Activated T-helper 1 cell treated with anti-CD3 and anti-CD28 coated beads, Interleukin-12 subunit alpha, Interleukin-12 subunit beta, Interleukin-2, Interleukin-4 antibody, amounts not matched to agents 30 ng/mL and 10 ng/mL and 1 ng/mL, durations not matched to agents 14 hours and 24 hours and 36 hours (primary cell): ENCODE measurements at regions not wholly inside any gene's neighbourhood (a gene's known extent, or its start where the extent isn't known, plus 50 kb on each side); places are given as distances from the start of the nearest gene placed in this dataset.

Experiments
- DNase-seq: peaks from one replicate; pipeline ENCODE4 v3.0.0; 2021; ENCODE audit warnings: low spot score
- H3K27ac Mint-ChIP-seq: one replicate; pipeline ENCODE4 v1.8.0; 2021; ENCODE audit warnings: mild to moderate bottlenecking, mixed read lengths
- H3K27me3 Mint-ChIP-seq: one replicate; pipeline ENCODE4 v1.8.0; 2022; ENCODE audit warnings: mild to moderate bottlenecking, moderate library complexity, mixed read lengths; ENCODE audit not compliant: insufficient read depth
- H3K36me3 Mint-ChIP-seq: one replicate; pipeline ENCODE4 v1.8.0; 2021; ENCODE audit warnings: low read depth, mixed read lengths
- H3K4me1 Mint-ChIP-seq: one replicate; pipeline ENCODE4 v1.8.0; 2021; ENCODE audit warnings: low read depth, mixed read lengths
- H3K4me3 Mint-ChIP-seq: one replicate; pipeline ENCODE4 v1.8.0; 2021; ENCODE audit warnings: mild to moderate bottlenecking, moderate library complexity, mixed read lengths
- H3K9me3 Mint-ChIP-seq: one replicate; pipeline ENCODE4 v1.8.0; 2021; ENCODE audit warnings: mixed read lengths
- intact Hi-C: fragments of 100-400 bp; cut with micrococcal nuclease; formaldehyde crosslinking; loops from one replicate; pipeline ENCODE4 v1.15.1; 2024

DNA sequence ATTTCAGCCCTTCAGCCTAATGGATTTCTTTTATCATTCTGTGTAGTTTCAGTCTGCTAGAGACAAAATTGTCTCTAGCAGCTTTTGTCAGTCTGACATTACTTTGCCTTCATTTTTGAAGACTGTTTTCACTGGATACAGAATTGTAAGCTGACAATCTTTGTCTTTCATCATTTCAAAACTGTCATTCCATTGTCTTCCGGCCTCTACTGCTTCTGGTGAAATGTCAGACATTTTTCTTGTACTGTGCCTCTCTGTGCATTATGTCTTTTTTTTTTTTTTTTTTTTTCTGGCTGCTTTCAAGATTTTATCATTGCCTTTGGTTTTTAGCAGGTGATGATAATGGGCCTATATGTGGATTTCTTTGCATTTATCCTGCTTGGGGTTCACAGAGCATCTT, 51.3 kb upstream of the ZNF169 start:
- no peaks in the 10 kb centered on the region for H3K4me1 Mint-ChIP-seq
- H3K36me3 Mint-ChIP-seq = no peaks in the 10 kb centered on the region
- no peak for DNase-seq
- intact Hi-C loops = no loop called here
- no peak overlapping the region for H3K4me3 Mint-ChIP-seq
- H3K27ac Mint-ChIP-seq = no peak overlapping the region
- H3K27me3 Mint-ChIP-seq = peaks cover 6% of the 10 kb centered on the region
- H3K9me3 Mint-ChIP-seq = peaks cover 12% of the 10 kb centered on the region
